GM10248 (cell line): ENCODE measurements at regions not wholly inside any gene's neighbourhood (a gene's known extent, or its start where the extent isn't known, plus 50 kb on each side); places are given as distances from the start of the nearest gene placed in this dataset.

ENCODE experiments used
- CTCF ChIA-PET: fragments of 300-600 bp; sonication (Branson Sonifier 250); formaldehyde crosslinking; extraction: SDS; loops from one replicate; lab custom pipeline; 2021; ENCODE audit warnings: antibody characterized with exemption; lab: Yijun Ruan, JAX
- POLR2A ChIA-PET: fragments of 350-650 bp; sonication (Branson Sonifier 250); formaldehyde crosslinking; extraction: SDS; loops from one replicate; lab custom pipeline; 2020; ENCODE audit warnings: antibody characterized with exemption; lab: Yijun Ruan, JAX
- DNase-seq: peaks from one replicate; pipeline ENCODE4 v3.0.0; 2012; ENCODE audit errors: extremely low spot score
- TF ChIP-seq, protein P1 (sequence below): IDR thresholded peaks from 2 replicates; pipeline ENCODE4 v1.5.1; 2012; ENCODE audit warnings: mild to moderate bottlenecking, low read depth; ENCODE audit errors: extremely low read depth, missing control alignments, control extremely low read depth

- CTCF ChIA-PET, result interaction anchor here (0.7 to 1.9 kb wide), 5 partner anchors 10 to 30 kb away, joined by 3 to 5 read pairs (median 3); no protein-coding TSS in a partner anchor
- TF ChIP-seq, protein P1, sequence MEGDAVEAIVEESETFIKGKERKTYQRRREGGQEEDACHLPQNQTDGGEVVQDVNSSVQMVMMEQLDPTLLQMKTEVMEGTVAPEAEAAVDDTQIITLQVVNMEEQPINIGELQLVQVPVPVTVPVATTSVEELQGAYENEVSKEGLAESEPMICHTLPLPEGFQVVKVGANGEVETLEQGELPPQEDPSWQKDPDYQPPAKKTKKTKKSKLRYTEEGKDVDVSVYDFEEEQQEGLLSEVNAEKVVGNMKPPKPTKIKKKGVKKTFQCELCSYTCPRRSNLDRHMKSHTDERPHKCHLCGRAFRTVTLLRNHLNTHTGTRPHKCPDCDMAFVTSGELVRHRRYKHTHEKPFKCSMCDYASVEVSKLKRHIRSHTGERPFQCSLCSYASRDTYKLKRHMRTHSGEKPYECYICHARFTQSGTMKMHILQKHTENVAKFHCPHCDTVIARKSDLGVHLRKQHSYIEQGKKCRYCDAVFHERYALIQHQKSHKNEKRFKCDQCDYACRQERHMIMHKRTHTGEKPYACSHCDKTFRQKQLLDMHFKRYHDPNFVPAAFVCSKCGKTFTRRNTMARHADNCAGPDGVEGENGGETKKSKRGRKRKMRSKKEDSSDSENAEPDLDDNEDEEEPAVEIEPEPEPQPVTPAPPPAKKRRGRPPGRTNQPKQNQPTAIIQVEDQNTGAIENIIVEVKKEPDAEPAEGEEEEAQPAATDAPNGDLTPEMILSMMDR, result no peak
- DNase-seq, result no peak
- POLR2A ChIA-PET, result no interaction called here
Observed at GRCh38 chr5:5065472-5065871, 74.7 kb upstream of the ADAMTS16 start.

DNA sequence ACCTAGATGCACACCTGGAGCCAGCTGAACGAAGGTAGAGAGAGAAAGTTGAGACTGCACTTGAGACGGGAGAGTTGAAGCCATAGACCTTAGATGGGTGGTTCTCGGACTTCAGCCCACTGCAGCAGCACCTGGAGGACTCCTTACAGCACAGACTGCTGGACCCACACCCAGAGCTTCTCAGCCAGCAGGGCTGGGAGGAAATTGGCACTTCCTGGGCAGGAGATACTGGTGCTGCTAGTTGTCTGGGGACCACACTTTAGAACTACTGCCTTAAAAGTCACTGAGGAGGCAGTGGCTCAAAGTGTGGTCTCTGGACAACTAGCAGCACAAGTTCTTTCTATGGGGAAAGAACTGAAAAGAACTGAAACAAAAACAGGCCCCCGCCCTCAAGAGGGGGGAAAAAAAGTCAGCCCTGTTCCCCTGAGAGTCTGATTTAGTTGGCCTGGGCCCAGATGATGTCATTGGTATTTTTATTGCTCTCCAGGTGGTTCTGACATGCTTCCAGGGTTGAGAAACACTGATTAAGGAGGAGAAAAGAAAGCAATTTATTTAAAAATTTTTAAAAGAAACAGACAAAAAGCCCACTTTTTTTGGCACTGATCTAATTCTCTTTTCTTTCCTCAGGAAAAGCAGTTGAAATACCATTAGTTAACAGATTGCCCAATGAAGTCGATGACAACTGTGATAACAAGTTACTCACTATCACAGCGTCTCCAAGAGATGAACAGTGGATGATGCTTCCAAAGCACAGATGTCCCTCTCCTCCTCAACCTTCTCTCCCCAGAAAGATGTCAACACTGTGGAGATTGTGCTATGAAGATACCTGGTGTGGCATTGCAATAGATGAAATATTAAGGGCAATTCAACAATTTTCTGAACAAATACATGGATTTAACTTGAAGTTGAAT lies 73.6 kb upstream of the ADAMTS16 start:
- POLR2A ChIA-PET, result no interaction called here
- DNase-seq, result no peak

DNA sequence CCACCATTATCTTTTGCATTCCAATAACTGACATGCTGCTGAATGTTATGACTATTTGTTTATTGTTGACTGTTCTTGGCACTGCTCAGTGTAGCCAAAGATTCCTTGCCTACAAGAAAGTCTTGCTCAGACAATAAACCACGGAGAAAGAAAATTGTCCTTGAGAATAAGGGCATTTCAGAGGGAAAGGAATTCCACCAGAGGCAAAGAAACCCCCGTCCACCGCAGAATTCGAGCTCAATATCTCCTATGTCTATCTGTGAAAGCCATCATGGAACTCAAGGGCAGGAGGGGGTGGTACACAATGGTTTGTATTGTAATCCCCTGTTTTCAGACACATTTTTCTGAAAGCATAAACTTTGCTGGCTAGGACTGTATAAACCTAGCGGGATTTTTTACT lies 70.3 kb upstream of the ADAMTS16 start:
- no peak for DNase-seq
- POLR2A ChIA-PET, result no interaction called here
- CTCF ChIA-PET, result interaction anchor here (1.1 kb wide), 1 partner anchor 9 kb away, joined by 3 read pairs; no protein-coding TSS in a partner anchor
- TF ChIP-seq, protein P1, result no peak

More for the DNA sequence above, 73.6 kb upstream of the ADAMTS16 start:
- TF ChIP-seq, protein P1, result no peak
- CTCF ChIA-PET, result interaction anchor here (1.2 to 1.6 kb wide), 4 partner anchors 10 to 29 kb away, joined by 3 read pairs; no protein-coding TSS in a partner anchor

DNA sequence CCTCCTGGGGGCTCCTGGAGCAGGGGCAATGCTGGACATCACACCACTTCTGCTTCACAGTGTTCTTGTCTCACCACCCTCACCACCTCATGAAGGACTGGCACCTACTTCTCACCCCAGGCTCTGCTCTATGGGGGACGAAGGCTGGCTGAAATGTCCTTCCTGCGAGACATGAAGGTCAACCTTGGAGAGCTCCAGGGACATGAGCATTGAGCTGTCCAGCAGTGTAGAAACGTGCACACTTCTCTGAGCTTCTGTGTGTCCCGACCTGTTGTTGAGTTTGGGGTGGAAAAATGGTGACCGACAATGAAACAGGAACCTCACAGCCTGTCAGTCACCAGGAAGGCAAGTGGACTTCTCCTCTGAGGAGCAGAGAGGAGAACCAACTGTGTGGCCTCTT lies 68.6 kb upstream of the ADAMTS16 start:
- TF ChIP-seq, protein P1, result no peak
- DNase-seq, result no peak
- POLR2A ChIA-PET, result no interaction called here
- CTCF ChIA-PET, result interaction anchor here (0.7 to 0.8 kb wide), 2 partner anchors 8 to 191 kb away, joined by 3 read pairs; no protein-coding TSS in a partner anchor

- DNase-seq, result no peak
- TF ChIP-seq, protein P1, result no peak
- ChIA-PET CTCF (interaction anchor here (1.0 to 1.6 kb wide), 3 partner anchors 10 to 16 kb away, joined by 3 to 4 read pairs (median 4); no protein-coding TSS in a partner anchor), POLR2A (no interaction called here)
Observed at GRCh38 chr5:5077236-5077635, 62.9 kb upstream of the ADAMTS16 start.

DNA sequence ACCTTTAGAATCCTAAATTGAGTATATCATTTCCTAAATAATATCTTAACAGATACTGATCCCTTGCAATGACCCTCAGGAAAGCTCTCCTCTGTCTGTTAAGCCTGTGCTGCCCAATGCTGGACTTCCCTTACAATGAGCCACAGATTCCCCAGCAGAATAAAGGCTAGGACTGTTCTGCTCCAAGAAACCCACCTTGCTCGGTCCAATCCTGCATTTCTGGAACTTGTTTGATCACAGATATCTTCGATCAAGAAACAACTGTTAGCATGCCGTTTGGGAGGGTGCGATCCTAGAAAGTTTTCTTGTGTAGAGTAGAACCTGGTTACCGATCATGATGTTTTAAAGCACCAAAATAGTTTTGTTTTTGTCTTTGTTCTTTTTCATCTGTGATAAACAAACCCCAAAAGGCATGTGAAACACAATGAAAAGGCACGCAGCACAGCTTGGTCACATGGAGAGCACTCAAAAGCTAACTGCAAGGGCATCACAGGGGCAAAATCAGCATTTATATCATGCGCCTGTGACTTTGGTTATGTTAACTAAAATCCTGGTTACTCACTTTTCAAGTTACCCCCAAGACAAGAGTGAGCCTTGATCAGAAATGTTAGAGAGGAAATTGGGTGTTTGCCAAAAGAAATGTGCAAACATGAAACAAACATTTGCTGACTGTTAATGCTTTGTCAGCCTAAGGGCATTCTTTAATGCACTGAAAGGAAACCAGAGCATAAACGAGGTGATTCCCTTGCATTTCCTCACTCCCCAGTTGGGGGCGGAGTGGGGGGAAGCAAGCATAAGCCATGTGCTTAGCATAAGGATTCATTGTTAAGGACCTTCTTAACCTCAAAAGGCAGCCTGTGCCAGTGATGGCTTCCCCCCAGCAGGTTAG lies 61.9 kb upstream of the ADAMTS16 start:
- ChIA-PET POLR2A (no interaction called here), CTCF (interaction anchor here (1.1 to 1.6 kb wide), 2 partner anchors 12 to 15 kb away, joined by 3 to 4 read pairs; no protein-coding TSS in a partner anchor)
- TF ChIP-seq, protein P1, result no peak
- no peak for DNase-seq
